ENCODE measurements at regions not wholly inside any gene's neighbourhood (a gene's known extent, or its start where the extent isn't known, plus 50 kb on each side); places are given as distances from the start of the nearest gene placed in this dataset.

DNA sequence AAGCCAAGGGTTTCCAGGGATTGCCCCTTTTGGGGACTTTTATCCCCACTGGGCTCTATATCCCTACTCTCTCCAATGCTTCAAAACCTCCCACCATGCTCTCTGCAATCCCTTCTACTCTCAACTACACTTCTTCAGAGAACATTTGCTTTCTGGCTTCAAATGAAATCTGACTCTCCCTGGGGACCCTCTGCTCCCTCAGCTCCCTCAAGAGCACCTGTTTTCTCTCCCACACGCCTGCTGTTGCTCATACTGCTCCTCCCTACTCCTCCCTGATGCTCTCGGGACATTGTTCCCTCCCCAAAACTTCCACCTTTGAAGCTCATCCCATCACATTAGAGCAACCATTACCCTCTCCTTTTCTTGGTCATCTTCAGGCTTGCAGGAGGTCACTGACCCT is 344.9 kb downstream of the CDK5RAP2 start:
- H2AFZ ChIP-seq (ENCODE audit: insufficient read depth, low read depth, low read length, poor library complexity, severe bottlenecking) = no peak overlapping the region
- no peak overlapping the region for H3K27ac ChIP-seq (ENCODE audit: low read depth in 1 of 2, low read length in 2 of 2)
- Mint-ChIP-seq H3K9me3 (peaks cover 0 to 2% (median 0%) of the 10 kb centered on the region in 7 donors), H3K4me3 (no peak overlapping the region), H3K27me3 (ENCODE audit: low read depth in 3 of 3) (peaks cover 1 to 4% (median 1%) of the 10 kb centered on the region in 3 donors), H3K27ac (no peak overlapping the region), H3K4me1 (no peaks in the 10 kb centered on the region), H3K36me3 (no peaks in the 10 kb centered on the region)
- H3K4me2 ChIP-seq (replicated peaks; ENCODE audit: extremely low read depth, low read length, poor library complexity, severe bottlenecking) = no peak overlapping the region
- no peak overlapping the region for H3K4me3 ChIP-seq (replicated peaks in 1 of 3; ENCODE audit: low read depth in 2 of 3, low read length in 3 of 3)
- no peaks in the 10 kb centered on the region for H3K9me3 ChIP-seq (replicated peaks in 1 of 2; ENCODE audit: control insufficient read depth in 1 of 2, insufficient read depth in 1 of 2, low read length in 2 of 2)
- no peak overlapping the region for H3K9ac ChIP-seq (ENCODE audit: insufficient read depth, low read length, poor library complexity, severe bottlenecking)
- TF ChIP-seq, protein P1, sequence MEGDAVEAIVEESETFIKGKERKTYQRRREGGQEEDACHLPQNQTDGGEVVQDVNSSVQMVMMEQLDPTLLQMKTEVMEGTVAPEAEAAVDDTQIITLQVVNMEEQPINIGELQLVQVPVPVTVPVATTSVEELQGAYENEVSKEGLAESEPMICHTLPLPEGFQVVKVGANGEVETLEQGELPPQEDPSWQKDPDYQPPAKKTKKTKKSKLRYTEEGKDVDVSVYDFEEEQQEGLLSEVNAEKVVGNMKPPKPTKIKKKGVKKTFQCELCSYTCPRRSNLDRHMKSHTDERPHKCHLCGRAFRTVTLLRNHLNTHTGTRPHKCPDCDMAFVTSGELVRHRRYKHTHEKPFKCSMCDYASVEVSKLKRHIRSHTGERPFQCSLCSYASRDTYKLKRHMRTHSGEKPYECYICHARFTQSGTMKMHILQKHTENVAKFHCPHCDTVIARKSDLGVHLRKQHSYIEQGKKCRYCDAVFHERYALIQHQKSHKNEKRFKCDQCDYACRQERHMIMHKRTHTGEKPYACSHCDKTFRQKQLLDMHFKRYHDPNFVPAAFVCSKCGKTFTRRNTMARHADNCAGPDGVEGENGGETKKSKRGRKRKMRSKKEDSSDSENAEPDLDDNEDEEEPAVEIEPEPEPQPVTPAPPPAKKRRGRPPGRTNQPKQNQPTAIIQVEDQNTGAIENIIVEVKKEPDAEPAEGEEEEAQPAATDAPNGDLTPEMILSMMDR (IDR thresholded peaks at IDR 0.05) = no peak
- WGBS (ENCODE audit: insufficient coverage) = 62% methylated on average over 2 of the region's 2 CpGs
- H3K4me1 ChIP-seq (ENCODE audit: control insufficient read depth in 1 of 2, insufficient read depth in 2 of 2, low read length in 2 of 2) = no peaks in the 10 kb centered on the region
- no peaks in the 10 kb centered on the region for H4K20me1 ChIP-seq (ENCODE audit: insufficient read depth, low read length)
- H3K79me2 ChIP-seq (ENCODE audit: insufficient read depth, low read length) = no peaks in the 10 kb centered on the region
- no peaks in the 10 kb centered on the region for H3K36me3 ChIP-seq (replicated peaks in 1 of 2; ENCODE audit: control insufficient read depth in 1 of 2, insufficient read depth in 2 of 2, low read length in 2 of 2)
- DNase-seq = no peak
- H3K27me3 ChIP-seq (ENCODE audit: control insufficient read depth in 2 of 2, insufficient read depth in 2 of 2, low read length in 2 of 2) = no peaks in the 10 kb centered on the region
- intact Hi-C loops (cut with micrococcal nuclease) = no loop called here

DNA sequence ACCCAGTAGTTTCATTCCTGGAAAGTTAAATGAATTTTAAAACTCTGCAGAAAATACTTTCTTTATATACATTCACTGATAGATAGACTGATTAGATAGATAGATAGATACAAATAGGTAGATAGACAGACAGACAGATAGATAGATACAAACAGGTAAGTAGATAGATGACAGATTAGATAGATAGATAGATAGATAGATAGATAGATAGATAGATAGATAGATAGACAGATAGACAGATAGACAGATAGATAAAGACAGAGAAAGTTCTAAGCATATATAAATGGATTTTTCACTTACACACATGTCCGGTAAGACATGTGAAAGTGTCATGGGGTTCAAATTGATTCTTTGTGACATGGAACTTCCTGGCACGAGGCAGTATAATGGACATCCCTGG is 349.7 kb downstream of the CDK5RAP2 start:
- Mint-ChIP-seq H3K4me3 (no peak overlapping the region), H3K9me3 (peaks cover 0 to 2% (median 0%) of the 10 kb centered on the region in 7 donors), H3K36me3 (no peaks in the 10 kb centered on the region), H3K27me3 (ENCODE audit: low read depth in 3 of 3) (peaks cover 1 to 3% (median 1%) of the 10 kb centered on the region in 3 donors), H3K27ac (no peak overlapping the region), H3K4me1 (no peaks in the 10 kb centered on the region)
- Histone ChIP-seq H3K9me3 (replicated peaks in 1 of 2; ENCODE audit: control insufficient read depth in 1 of 2, insufficient read depth in 1 of 2, low read length in 2 of 2) (no peaks in the 10 kb centered on the region), H3K4me1 (ENCODE audit: control insufficient read depth in 1 of 2, insufficient read depth in 2 of 2, low read length in 2 of 2) (no peaks in the 10 kb centered on the region), H3K27me3 (ENCODE audit: control insufficient read depth in 2 of 2, insufficient read depth in 2 of 2, low read length in 2 of 2) (no peaks in the 10 kb centered on the region), H2AFZ (ENCODE audit: insufficient read depth, low read depth, low read length, poor library complexity, severe bottlenecking) (no peak overlapping the region), H3K36me3 (replicated peaks in 1 of 2; ENCODE audit: control insufficient read depth in 1 of 2, insufficient read depth in 2 of 2, low read length in 2 of 2) (no peaks in the 10 kb centered on the region), H3K9ac (ENCODE audit: insufficient read depth, low read length, poor library complexity, severe bottlenecking) (no peak overlapping the region), H3K4me3 (replicated peaks in 1 of 3; ENCODE audit: low read depth in 2 of 3, low read length in 3 of 3) (no peak overlapping the region), H3K27ac (ENCODE audit: low read depth in 1 of 2, low read length in 2 of 2) (no peak overlapping the region), H3K4me2 (replicated peaks; ENCODE audit: extremely low read depth, low read length, poor library complexity, severe bottlenecking) (no peak overlapping the region), H3K79me2 (ENCODE audit: insufficient read depth, low read length) (no peaks in the 10 kb centered on the region), H4K20me1 (ENCODE audit: insufficient read depth, low read length) (no peaks in the 10 kb centered on the region)
- intact Hi-C loops (cut with micrococcal nuclease) = no loop called here
- TF ChIP-seq, protein P1 (IDR thresholded peaks at IDR 0.05) = no peak
- no peak for DNase-seq
- WGBS (ENCODE audit: insufficient coverage) = 80% methylated on average over 1 of the region's 2 CpGs

Data from CD14-positive monocyte (primary cell).